ENCODE measurements at regions not wholly inside any gene's neighbourhood (a gene's known extent, or its start where the extent isn't known, plus 50 kb on each side); places are given as distances from the start of the nearest gene placed in this dataset.

DNA sequence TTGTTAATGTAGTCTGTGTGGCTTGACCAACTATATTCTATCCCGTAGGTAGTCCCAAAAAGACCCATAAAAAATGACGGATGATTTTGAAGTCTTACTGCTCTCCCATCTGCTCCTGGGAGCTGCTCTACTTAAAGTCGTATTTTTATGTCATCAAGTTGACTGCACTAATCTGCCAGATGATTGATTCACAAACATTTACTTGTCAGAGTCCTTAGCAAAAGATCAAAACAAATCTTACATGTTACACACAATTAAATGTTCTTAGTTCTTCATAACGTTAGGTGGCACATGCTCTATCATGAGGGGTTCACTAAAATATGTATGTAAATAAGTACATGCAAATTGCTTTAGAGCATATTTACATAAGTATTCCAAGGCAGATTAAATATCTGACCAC lies 498.3 kb upstream of the LRRTM4 start:
- intact Hi-C loops (cut with DNase I): no loop called here
- Histone ChIP-seq H3K4me3 (ENCODE audit: low read length in 3 of 3) (no peak overlapping the region), H3K9me3 (ENCODE audit: control insufficient read depth in 2 of 3, insufficient read depth in 1 of 3, low read length in 3 of 3) (peaks cover 0 to 2% (median 0%) of the 10 kb centered on the region in 3 donors), H3K9ac (ENCODE audit: low read length in 3 of 3) (no peak overlapping the region), H3K27me3 (ENCODE audit: control insufficient read depth, insufficient read depth, low read length) (no peaks in the 10 kb centered on the region), H3K36me3 (ENCODE audit: control insufficient read depth in 2 of 3, insufficient read depth in 3 of 3, low read length in 3 of 3) (no peaks in the 10 kb centered on the region), H3K4me1 (ENCODE audit: control insufficient read depth in 2 of 3, insufficient read depth in 2 of 3, low read depth in 1 of 3, low read length in 3 of 3) (no peaks in the 10 kb centered on the region), H3K27ac (ENCODE audit: low read depth in 2 of 2, low read length in 2 of 2) (no peak overlapping the region)
- FAIRE-seq (no peak), DNase-seq (no peak)
- no peak for TF ChIP-seq CTCF (IDR thresholded peaks at IDR 0.05; ENCODE audit: borderline replicate concordance, extremely low read depth, insufficient read depth)

- Histone ChIP-seq H3K4me3 (ENCODE audit: low read length in 3 of 3) (no peak overlapping the region), H3K9me3 (ENCODE audit: control insufficient read depth in 2 of 3, insufficient read depth in 1 of 3, low read length in 3 of 3) (peaks cover 0 to 2% (median 0%) of the 10 kb centered on the region in 3 donors), H3K4me1 (ENCODE audit: control insufficient read depth in 2 of 3, insufficient read depth in 2 of 3, low read depth in 1 of 3, low read length in 3 of 3) (no peaks in the 10 kb centered on the region), H3K27ac (ENCODE audit: low read depth in 2 of 2, low read length in 2 of 2) (no peak overlapping the region), H3K27me3 (ENCODE audit: control insufficient read depth, insufficient read depth, low read length) (no peaks in the 10 kb centered on the region), H3K9ac (ENCODE audit: low read length in 3 of 3) (no peak overlapping the region), H3K36me3 (ENCODE audit: control insufficient read depth in 2 of 3, insufficient read depth in 3 of 3, low read length in 3 of 3) (no peaks in the 10 kb centered on the region)
- DNase-seq: no peak
- no peak for FAIRE-seq
- intact Hi-C loops (cut with DNase I): no loop called here
- TF ChIP-seq CTCF (IDR thresholded peaks at IDR 0.05; ENCODE audit: borderline replicate concordance, extremely low read depth, insufficient read depth): no peak
These were observed 501.2 kb upstream of the LRRTM4 start for GRCh38 chr2:78023356-78023755.

DNA sequence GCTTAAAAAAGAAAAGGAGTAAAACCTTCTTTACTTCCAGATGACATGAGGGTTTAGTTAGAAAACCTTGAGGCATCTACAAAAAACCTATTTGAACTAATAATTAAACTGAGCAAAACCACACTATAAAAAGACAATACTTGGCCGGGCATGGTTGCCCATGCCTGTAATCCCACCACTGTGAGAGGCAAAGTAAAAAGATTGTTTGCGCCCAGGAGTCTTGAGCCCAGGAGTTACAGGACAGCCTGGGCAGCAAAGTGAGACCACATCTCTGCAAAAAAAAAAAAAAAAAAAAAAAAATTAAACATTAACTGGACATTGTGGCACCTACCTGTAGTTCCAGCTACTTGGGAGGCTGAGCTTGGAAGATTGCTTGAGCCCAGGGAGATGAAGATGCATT lies 502.8 kb upstream of the LRRTM4 start:
- no peak overlapping the region for H3K27ac ChIP-seq (ENCODE audit: low read depth in 2 of 2, low read length in 2 of 2)
- no peak overlapping the region for H3K9ac ChIP-seq (ENCODE audit: low read length in 3 of 3)
- intact Hi-C loops (cut with DNase I): no loop called here
- peak in 2 of 5 donors; percentile 14 to 25 for DNase-seq
- no peaks in the 10 kb centered on the region for H3K36me3 ChIP-seq (ENCODE audit: control insufficient read depth in 2 of 3, insufficient read depth in 3 of 3, low read length in 3 of 3)
- H3K4me1 ChIP-seq (ENCODE audit: control insufficient read depth in 2 of 3, insufficient read depth in 2 of 3, low read depth in 1 of 3, low read length in 3 of 3): no peaks in the 10 kb centered on the region
- peaks cover 0 to 10% (median 8%) of the 10 kb centered on the region in 3 donors for H3K9me3 ChIP-seq (ENCODE audit: control insufficient read depth in 2 of 3, insufficient read depth in 1 of 3, low read length in 3 of 3)
- no peak for TF ChIP-seq CTCF (IDR thresholded peaks at IDR 0.05; ENCODE audit: borderline replicate concordance, extremely low read depth, insufficient read depth)
- no peak overlapping the region for H3K4me3 ChIP-seq (ENCODE audit: low read length in 3 of 3)
- H3K27me3 ChIP-seq (ENCODE audit: control insufficient read depth, insufficient read depth, low read length): no peaks in the 10 kb centered on the region
- FAIRE-seq: no peak

- H3K4me1 ChIP-seq (ENCODE audit: control insufficient read depth in 2 of 3, insufficient read depth in 2 of 3, low read depth in 1 of 3, low read length in 3 of 3): no peaks in the 10 kb centered on the region
- H3K27me3 ChIP-seq (ENCODE audit: control insufficient read depth, insufficient read depth, low read length): no peaks in the 10 kb centered on the region
- intact Hi-C loops (cut with DNase I): no loop called here
- H3K9ac ChIP-seq (ENCODE audit: low read length in 3 of 3): no peak overlapping the region
- no peaks in the 10 kb centered on the region for H3K36me3 ChIP-seq (ENCODE audit: control insufficient read depth in 2 of 3, insufficient read depth in 3 of 3, low read length in 3 of 3)
- no peak overlapping the region for H3K27ac ChIP-seq (ENCODE audit: low read depth in 2 of 2, low read length in 2 of 2)
- no peak for DNase-seq
- no peak overlapping the region for H3K4me3 ChIP-seq (ENCODE audit: low read length in 3 of 3)
- FAIRE-seq: no peak
- TF ChIP-seq CTCF (IDR thresholded peaks at IDR 0.05; ENCODE audit: borderline replicate concordance, extremely low read depth, insufficient read depth): no peak
- H3K9me3 ChIP-seq (ENCODE audit: control insufficient read depth in 2 of 3, insufficient read depth in 1 of 3, low read length in 3 of 3): peaks cover 0 to 8% (median 7%) of the 10 kb centered on the region in 3 donors
These were observed 507.3 kb upstream of the LRRTM4 start for GRCh38 chr2:78029392-78029995.

Measured in kidney (tissue), 13 donors.